Stimulated activated CD4-positive, alpha-beta T cell treated with anti-CD3 and anti-CD28 coated beads, Interleukin-2, amount 100 ng/mL, for 4 hours (primary cell): ENCODE measurements at regions not wholly inside any gene's neighbourhood (a gene's known extent, or its start where the extent isn't known, plus 50 kb on each side); places are given as distances from the start of the nearest gene placed in this dataset.

Experiments used
- DNase-seq: peaks from one replicate; pipeline ENCODE4 v3.0.0-alpha.2; 2020; ENCODE audit warnings: low read depth

- DNase-seq: no peak
Observed at GRCh38 chr1:168964478-168964877, 142.0 kb upstream of the ATP1B1 start.

- DNase-seq: no peak
Observed at GRCh38 chr1:168966217-168966616, 140.3 kb upstream of the ATP1B1 start.

GRCh38 chr1:168966636-168967035 lies 139.9 kb upstream of the ATP1B1 start:
- no peak for DNase-seq

GRCh38 chr1:168970926-168971659 lies 135.4 kb upstream of the ATP1B1 start:
- DNase-seq: no peak

GRCh38 chr1:168972225-168972624 lies 134.3 kb upstream of the ATP1B1 start:
- DNase-seq: no peak

- DNase-seq: no peak
Observed at GRCh38 chr1:168972887-168973286, 133.6 kb upstream of the ATP1B1 start.

GRCh38 chr1:168974117-168974516 lies 132.4 kb upstream of the ATP1B1 start:
- DNase-seq: no peak

GRCh38 chr1:168974611-168975010 lies 131.9 kb upstream of the ATP1B1 start:
- no peak for DNase-seq

- DNase-seq: no peak
Observed at GRCh38 chr1:168976267-168976666, 130.2 kb upstream of the ATP1B1 start.

GRCh38 chr1:168977618-168978017 lies 128.9 kb upstream of the ATP1B1 start:
- no peak for DNase-seq

GRCh38 chr1:168979276-168979675 lies 127.2 kb upstream of the ATP1B1 start:
- no peak for DNase-seq

- DNase-seq: no peak
Observed at GRCh38 chr1:168980180-168980579, 126.3 kb upstream of the ATP1B1 start.

GRCh38 chr1:168980656-168981055 lies 125.8 kb upstream of the ATP1B1 start:
- DNase-seq: no peak

GRCh38 chr1:168982778-168983177 lies 123.7 kb upstream of the ATP1B1 start:
- DNase-seq: no peak

- no peak for DNase-seq
Observed at GRCh38 chr1:168987330-168987729, 119.2 kb upstream of the ATP1B1 start.

- no peak for DNase-seq
Observed at GRCh38 chr1:168987923-168988322, 118.6 kb upstream of the ATP1B1 start.

GRCh38 chr1:168989985-168990384 lies 116.5 kb upstream of the ATP1B1 start:
- DNase-seq: no peak

- no peak for DNase-seq
Observed at GRCh38 chr1:168991667-168992475, 114.6 kb upstream of the ATP1B1 start.

- no peak for DNase-seq
Observed at GRCh38 chr1:169001353-169001752, 105.1 kb upstream of the ATP1B1 start.

GRCh38 chr1:169003864-169004516 lies 102.5 kb upstream of the ATP1B1 start:
- no peak for DNase-seq

- no peak for DNase-seq
Observed at GRCh38 chr1:169005776-169006175, 100.7 kb upstream of the ATP1B1 start.

- DNase-seq: no peak
Observed at GRCh38 chr1:169009666-169010065, 96.8 kb upstream of the ATP1B1 start.

- DNase-seq: no peak
Observed at GRCh38 chr1:169012416-169012815, 94.1 kb upstream of the ATP1B1 start.
